Uterus (tissue), 2 donors: ENCODE measurements at regions not wholly inside any gene's neighbourhood (a gene's known extent, or its start where the extent isn't known, plus 50 kb on each side); places are given as distances from the start of the nearest gene placed in this dataset.

Experiments
- CTCF ChIP-seq, 4 experiments: fragments of 200-600 bp in 2 of 4; fragments of 450-650 bp in 2 of 4; sonication (generic) in 2 of 4; IDR thresholded peaks; one replicate each; pipeline ENCODE4 v1.5.1; 2016 to 2019; ENCODE audit warnings: antibody characterized with exemption in 4 of 4, mild to moderate bottlenecking in 2 of 4, moderate library complexity in 1 of 4
- POLR2A ChIP-seq, 2 donors: fragments of 450-650 bp; IDR thresholded peaks; one replicate each; pipeline ENCODE4 v1.6.1; 2016; ENCODE audit warnings: antibody characterized with exemption in 2 of 2, mild to moderate bottlenecking in 1 of 2, moderate library complexity in 1 of 2

DNA sequence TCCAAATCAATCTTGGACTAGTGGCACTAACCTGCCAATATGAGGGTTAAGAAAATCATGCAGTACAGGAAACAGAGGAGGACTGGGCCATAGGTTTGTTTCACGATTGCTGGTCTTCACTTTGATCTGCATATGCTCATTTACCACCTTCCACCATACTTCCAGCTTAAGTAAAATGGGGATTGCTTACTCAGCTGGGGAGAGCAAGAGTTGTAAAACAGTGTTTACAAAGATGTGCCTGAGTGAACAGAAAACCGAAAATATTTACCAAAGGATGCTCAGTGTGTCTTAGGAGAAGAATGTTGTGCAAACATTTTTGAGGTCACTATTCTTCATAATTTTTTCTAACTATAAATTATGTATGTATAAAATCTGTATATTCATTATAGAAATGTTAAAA, 65.1 kb upstream of the DNAH5 start:
- no peak for TF ChIP-seq CTCF (IDR thresholded peaks at IDR 0.05)
- TF ChIP-seq POLR2A (IDR thresholded peaks at IDR 0.05) = no peak
